IgD-negative memory B cell (primary cell): ENCODE measurements at regions not wholly inside any gene's neighbourhood (a gene's known extent, or its start where the extent isn't known, plus 50 kb on each side); places are given as distances from the start of the nearest gene placed in this dataset.
A peak's percentile ranks its signal among the peaks of the same experiment; 100 is the strongest.
"Not testable (repeated sequence)": the region's sequence is repeated elsewhere in the genome, so short reads cannot be mapped to it uniquely, and the experiment has no call there.

Experiments used
- H3K27ac Mint-ChIP-seq, 3 donors: one replicate each; pipeline ENCODE4 v1.8.0; 2020 to 2022; ENCODE audit warnings: mild to moderate bottlenecking in 3 of 3, mixed read lengths in 3 of 3, moderate library complexity in 1 of 3
- H3K27me3 Mint-ChIP-seq: one replicate; pipeline ENCODE4 v1.8.0; 2021; ENCODE audit warnings: mixed read lengths
- H3K36me3 Mint-ChIP-seq: one replicate; pipeline ENCODE4 v1.8.0; 2020; ENCODE audit warnings: mild to moderate bottlenecking, mixed read lengths
- H3K4me1 Mint-ChIP-seq, 3 donors: one replicate each; pipeline ENCODE4 v1.8.0; 2020 to 2022; ENCODE audit warnings: mixed read lengths in 3 of 3, mild to moderate bottlenecking in 1 of 3
- H3K4me3 Mint-ChIP-seq, 4 donors: one replicate each; pipeline ENCODE4 v1.8.0; 2020 to 2022; ENCODE audit warnings: mild to moderate bottlenecking in 4 of 4, mixed read lengths in 4 of 4, moderate library complexity in 3 of 4
- H3K9me3 Mint-ChIP-seq, 3 donors: one replicate each; pipeline ENCODE4 v1.8.0; 2020 to 2021; ENCODE audit warnings: mixed read lengths in 3 of 3, mild to moderate bottlenecking in 1 of 3

- no peaks in the 10 kb centered on the region for H3K36me3 Mint-ChIP-seq
- peaks cover 0 to 3% (median 0%) of the 10 kb centered on the region in 3 donors for H3K4me1 Mint-ChIP-seq
- H3K27me3 Mint-ChIP-seq: peaks cover 3% of the 10 kb centered on the region
- H3K4me3 Mint-ChIP-seq: no peak overlapping the region
- no peak overlapping the region for H3K27ac Mint-ChIP-seq
- peaks cover 0 to 3% (median 0%) of the 10 kb centered on the region in 3 donors for H3K9me3 Mint-ChIP-seq
These were observed 242.0 kb downstream of the YTHDC2 start for GRCh38 chr5:113755516-113755915.

- H3K27ac Mint-ChIP-seq: no peak overlapping the region
- H3K36me3 Mint-ChIP-seq: no peaks in the 10 kb centered on the region
- H3K27me3 Mint-ChIP-seq: peaks cover 3% of the 10 kb centered on the region
- peaks cover 0 to 3% (median 0%) of the 10 kb centered on the region in 3 donors for H3K4me1 Mint-ChIP-seq
- H3K9me3 Mint-ChIP-seq: peaks cover 0 to 3% (median 0%) of the 10 kb centered on the region in 3 donors
- H3K4me3 Mint-ChIP-seq: no peak overlapping the region
These were observed 244.0 kb downstream of the YTHDC2 start for GRCh38 chr5:113757508-113757907.

DNA sequence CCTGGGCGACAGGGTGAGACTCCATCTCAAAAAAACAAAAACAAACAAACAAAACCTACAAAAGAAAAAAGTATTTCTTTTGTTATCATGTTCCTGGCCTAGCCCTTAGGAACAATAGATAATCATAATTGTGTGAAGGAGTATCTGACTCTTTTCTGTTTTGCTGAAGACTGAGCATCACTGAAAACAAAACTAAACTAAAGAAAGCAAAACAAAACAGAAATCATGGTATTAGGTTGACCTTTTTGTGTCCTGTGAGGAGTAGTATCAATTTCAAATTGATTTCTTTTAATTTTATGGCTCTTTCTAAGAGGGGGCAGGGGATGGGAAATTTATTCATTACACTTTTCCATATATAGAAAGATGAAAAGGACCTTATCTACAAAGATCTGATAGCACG is 246.0 kb downstream of the YTHDC2 start:
- Mint-ChIP-seq H3K27ac (no peak overlapping the region), H3K4me1 (peaks cover 0 to 3% (median 0%) of the 10 kb centered on the region in 3 donors), H3K4me3 (no peak overlapping the region), H3K36me3 (no peaks in the 10 kb centered on the region), H3K27me3 (peaks cover 3% of the 10 kb centered on the region), H3K9me3 (peaks cover 0 to 3% (median 0%) of the 10 kb centered on the region in 3 donors)

DNA sequence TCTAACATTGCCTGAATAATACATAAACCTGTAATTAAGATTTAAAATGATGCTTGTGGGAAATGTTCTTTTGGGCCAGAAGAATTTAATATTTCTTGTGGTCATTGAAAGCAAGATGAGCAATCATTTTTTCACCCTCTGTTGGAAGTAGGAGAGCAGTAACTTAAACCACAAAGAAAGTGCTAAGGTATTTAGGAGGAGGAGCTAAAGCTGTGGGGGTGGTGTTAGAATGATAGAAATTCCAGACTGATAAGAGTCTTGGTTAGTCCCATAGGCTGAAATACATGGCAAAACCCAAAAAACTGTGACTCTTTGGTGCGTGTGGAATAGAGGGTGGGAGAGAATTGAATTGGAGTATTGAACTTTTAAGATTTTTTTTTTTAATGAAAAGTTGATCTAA is 247.0 kb downstream of the YTHDC2 start:
- peaks cover 3% of the 10 kb centered on the region for H3K27me3 Mint-ChIP-seq
- no peak overlapping the region for H3K27ac Mint-ChIP-seq
- H3K9me3 Mint-ChIP-seq: peaks cover 0 to 4% (median 0%) of the 10 kb centered on the region in 3 donors
- no peak overlapping the region for H3K4me3 Mint-ChIP-seq
- H3K36me3 Mint-ChIP-seq: no peaks in the 10 kb centered on the region
- peaks cover 0 to 3% (median 0%) of the 10 kb centered on the region in 3 donors for H3K4me1 Mint-ChIP-seq

GRCh38 chr5:113761594-113761993 is 248.1 kb downstream of the YTHDC2 start:
- H3K27ac Mint-ChIP-seq: no peak overlapping the region
- H3K4me1 Mint-ChIP-seq: peaks cover 0 to 3% (median 0%) of the 10 kb centered on the region in 3 donors
- H3K4me3 Mint-ChIP-seq: no peak overlapping the region
- H3K9me3 Mint-ChIP-seq: peaks cover 3 to 7% (median 4%) of the 10 kb centered on the region in 3 donors
- peaks cover 3% of the 10 kb centered on the region for H3K27me3 Mint-ChIP-seq
- no peaks in the 10 kb centered on the region for H3K36me3 Mint-ChIP-seq

DNA sequence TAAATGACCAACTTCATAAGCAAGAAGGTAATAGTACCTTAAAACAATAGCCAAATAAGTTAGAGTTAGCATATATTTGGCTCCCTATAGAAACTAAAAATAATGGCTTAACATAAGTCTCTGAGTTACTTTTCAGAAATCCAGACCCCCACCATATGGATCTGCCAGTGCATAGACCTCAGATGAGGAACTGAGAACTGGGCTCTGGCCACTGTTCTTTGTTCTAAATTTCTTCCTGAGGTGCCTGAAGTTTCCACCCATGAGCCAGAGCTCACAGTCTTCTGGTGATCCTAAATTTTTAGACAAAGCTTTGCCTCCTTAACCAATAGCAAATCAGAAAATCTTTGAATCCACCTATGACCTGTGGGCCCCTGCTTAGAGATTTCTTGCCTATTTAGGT is 250.9 kb downstream of the YTHDC2 start:
- Mint-ChIP-seq H3K4me3 (no peak overlapping the region), H3K27me3 (no peaks in the 10 kb centered on the region), H3K9me3 (peaks cover 5 to 20% (median 11%) of the 10 kb centered on the region in 3 donors), H3K4me1 (no peaks in the 10 kb centered on the region), H3K27ac (no peak overlapping the region), H3K36me3 (no peaks in the 10 kb centered on the region)

DNA sequence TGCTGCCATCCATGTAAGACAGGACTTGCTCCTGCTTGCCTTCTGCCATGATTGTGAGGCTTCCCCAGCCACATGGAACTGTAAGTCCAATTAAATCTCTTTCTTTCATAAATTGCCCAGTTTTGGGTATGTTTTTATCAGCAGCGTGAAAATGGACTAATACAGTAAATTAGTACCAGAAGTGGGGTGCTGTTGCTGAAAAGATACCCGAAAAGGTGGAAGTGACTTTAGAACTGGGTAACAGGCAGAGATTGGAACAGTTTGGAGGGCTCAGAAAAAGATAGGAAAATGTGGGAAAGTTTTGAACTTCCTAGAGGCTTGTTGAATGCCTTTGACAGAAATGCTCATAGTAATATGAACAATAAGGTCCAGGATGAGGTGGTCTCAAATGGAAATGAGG is 253.3 kb downstream of the YTHDC2 start:
- not testable (repeated sequence) for H3K36me3 Mint-ChIP-seq, H3K4me3 Mint-ChIP-seq, H3K27me3 Mint-ChIP-seq, H3K4me1 Mint-ChIP-seq
- Mint-ChIP-seq H3K9me3 (peaks cover 5 to 20% (median 11%) of the 10 kb centered on the region in 3 donors), H3K27ac (peak overlapping the region in 1 of 3 donors; percentile 45)

DNA sequence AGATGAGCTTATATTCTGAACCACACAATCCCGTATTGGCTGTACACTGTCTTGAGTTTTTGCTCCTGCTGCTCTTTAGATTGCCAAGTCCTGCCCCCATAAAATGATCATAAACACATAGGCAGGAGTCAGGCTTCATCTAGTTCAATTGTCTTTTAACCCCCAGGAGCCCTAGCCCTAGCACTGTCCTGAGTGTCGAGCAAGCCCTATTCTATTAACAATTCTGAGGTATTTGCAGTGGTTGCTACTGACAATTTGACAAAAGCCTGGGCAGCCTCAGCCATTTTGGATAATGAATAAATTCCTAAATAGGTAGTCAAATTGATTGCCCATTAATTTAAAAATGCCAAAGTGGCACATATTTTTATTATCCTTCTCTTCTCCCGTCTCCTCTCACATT is 257.2 kb downstream of the YTHDC2 start:
- no peaks in the 10 kb centered on the region for H3K36me3 Mint-ChIP-seq
- H3K27ac Mint-ChIP-seq: no peak overlapping the region
- no peak overlapping the region for H3K4me3 Mint-ChIP-seq
- H3K4me1 Mint-ChIP-seq: no peaks in the 10 kb centered on the region
- H3K9me3 Mint-ChIP-seq: peaks cover 2 to 20% (median 11%) of the 10 kb centered on the region in 3 donors
- no peaks in the 10 kb centered on the region for H3K27me3 Mint-ChIP-seq

DNA sequence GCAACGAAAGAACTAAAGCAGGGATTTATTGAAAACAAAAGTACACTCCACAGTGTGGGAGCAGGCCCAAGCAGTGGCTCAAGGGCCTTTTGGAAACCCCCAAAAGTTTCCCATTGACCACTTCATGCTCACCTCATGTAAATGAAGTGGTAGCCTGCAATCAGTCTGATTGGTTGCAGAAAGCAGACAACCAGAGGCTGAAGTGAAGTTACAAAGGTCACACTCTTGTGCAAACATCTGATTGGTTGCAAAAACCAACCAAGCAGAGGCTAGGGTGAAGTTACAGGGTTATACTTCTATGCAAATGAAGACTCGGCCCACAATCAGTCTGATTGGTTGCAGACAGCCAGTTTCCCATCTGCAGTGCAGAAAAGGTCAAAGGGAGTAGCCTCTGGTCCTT is 258.0 kb downstream of the YTHDC2 start:
- H3K9me3 Mint-ChIP-seq: peaks cover 4 to 14% (median 8%) of the 10 kb centered on the region in 3 donors
- no peaks in the 10 kb centered on the region for H3K36me3 Mint-ChIP-seq
- H3K4me1 Mint-ChIP-seq: no peaks in the 10 kb centered on the region
- no peak overlapping the region for H3K4me3 Mint-ChIP-seq
- no peaks in the 10 kb centered on the region for H3K27me3 Mint-ChIP-seq
- no peak overlapping the region for H3K27ac Mint-ChIP-seq

GRCh38 chr5:113776168-113776567 is 262.7 kb downstream of the YTHDC2 start:
- peaks cover 0 to 2% (median 0%) of the 10 kb centered on the region in 3 donors for H3K9me3 Mint-ChIP-seq
- no peaks in the 10 kb centered on the region for H3K36me3 Mint-ChIP-seq
- no peak overlapping the region for H3K27ac Mint-ChIP-seq
- H3K4me1 Mint-ChIP-seq: no peaks in the 10 kb centered on the region
- no peaks in the 10 kb centered on the region for H3K27me3 Mint-ChIP-seq
- no peak overlapping the region for H3K4me3 Mint-ChIP-seq

DNA sequence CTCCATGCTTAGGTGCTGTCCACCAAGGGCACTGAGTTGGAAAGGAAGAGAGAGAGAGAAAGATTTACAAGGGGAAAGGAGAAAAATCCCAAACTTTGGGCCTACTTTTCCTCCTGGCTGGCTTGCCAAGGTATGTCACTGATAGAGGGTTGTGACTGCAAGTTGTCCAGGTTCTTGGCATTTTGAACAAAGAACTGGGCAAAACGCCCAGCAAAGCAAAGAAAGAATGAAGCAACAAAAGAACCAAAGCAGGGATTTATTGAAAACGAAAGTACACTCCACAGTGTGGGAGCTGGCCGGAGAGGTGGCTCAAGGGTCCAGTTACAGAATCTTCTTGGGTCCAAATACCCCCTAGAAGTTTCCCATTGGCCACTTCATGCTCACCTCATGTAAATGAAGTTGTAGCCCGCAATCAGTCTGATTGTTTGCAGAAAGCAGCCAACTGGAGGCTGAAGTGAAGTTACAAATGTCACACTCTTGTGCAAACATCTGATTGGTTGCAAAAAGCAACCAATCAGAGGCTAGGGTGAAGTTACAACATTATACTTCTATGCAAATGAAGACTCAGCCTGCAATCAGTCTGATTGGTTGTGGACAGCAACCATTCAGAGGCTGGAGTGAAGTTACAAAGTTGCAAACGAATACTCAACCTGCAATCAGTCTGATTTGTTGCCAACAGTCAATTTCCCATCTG is 263.5 kb downstream of the YTHDC2 start:
- no peaks in the 10 kb centered on the region for H3K27me3 Mint-ChIP-seq
- H3K4me3 Mint-ChIP-seq: no peak overlapping the region
- H3K36me3 Mint-ChIP-seq: no peaks in the 10 kb centered on the region
- peaks cover 0 to 2% (median 0%) of the 10 kb centered on the region in 3 donors for H3K9me3 Mint-ChIP-seq
- H3K4me1 Mint-ChIP-seq: no peaks in the 10 kb centered on the region
- H3K27ac Mint-ChIP-seq: no peak overlapping the region

- Mint-ChIP-seq H3K27ac (no peak overlapping the region), H3K9me3 (peaks cover 0 to 2% (median 0%) of the 10 kb centered on the region in 3 donors), H3K4me1 (no peaks in the 10 kb centered on the region), H3K36me3 (no peaks in the 10 kb centered on the region), H3K27me3 (no peaks in the 10 kb centered on the region), H3K4me3 (no peak overlapping the region)
These were observed 264.7 kb downstream of the YTHDC2 start for GRCh38 chr5:113778147-113778546.

DNA sequence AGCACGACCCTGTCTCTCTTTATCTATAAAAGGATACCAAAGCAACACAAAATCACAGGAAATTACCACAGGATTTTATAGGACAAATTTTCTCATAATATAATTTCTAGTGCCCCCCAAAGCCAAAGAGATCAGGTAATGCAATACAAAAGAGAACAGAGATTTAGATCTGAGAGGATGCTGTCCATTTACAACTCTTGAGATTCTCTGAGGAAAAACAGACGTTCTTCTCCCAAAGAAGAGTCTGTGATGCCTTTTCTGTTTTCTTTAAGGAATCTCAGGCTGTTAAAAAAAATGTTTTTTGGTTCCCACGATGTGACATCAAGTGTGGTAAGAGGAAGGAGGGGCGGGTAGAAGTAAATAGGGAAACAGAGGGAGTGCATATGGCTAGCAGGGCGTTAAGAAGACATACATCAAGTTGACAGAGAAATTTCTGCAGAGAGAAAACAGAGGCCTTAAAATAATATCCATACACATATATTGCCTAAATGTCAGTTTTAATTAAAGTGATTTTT is 274.7 kb downstream of the YTHDC2 start:
- peaks cover 0 to 5% (median 1%) of the 10 kb centered on the region in 3 donors for H3K9me3 Mint-ChIP-seq
- no peak overlapping the region for H3K27ac Mint-ChIP-seq
- no peak overlapping the region for H3K4me3 Mint-ChIP-seq
- H3K4me1 Mint-ChIP-seq: no peaks in the 10 kb centered on the region
- H3K36me3 Mint-ChIP-seq: no peaks in the 10 kb centered on the region
- peaks cover 1% of the 10 kb centered on the region for H3K27me3 Mint-ChIP-seq

- Mint-ChIP-seq H3K9me3 (peaks cover 0 to 5% (median 1%) of the 10 kb centered on the region in 3 donors), H3K4me3 (no peak overlapping the region), H3K4me1 (no peaks in the 10 kb centered on the region), H3K27me3 (peaks cover 1% of the 10 kb centered on the region), H3K36me3 (no peaks in the 10 kb centered on the region), H3K27ac (no peak overlapping the region)
These were observed 276.3 kb downstream of the YTHDC2 start for GRCh38 chr5:113789769-113790168.

- peaks cover 1% of the 10 kb centered on the region for H3K27me3 Mint-ChIP-seq
These were observed 279.3 kb downstream of the YTHDC2 start for GRCh38 chr5:113792806-113793205.

DNA sequence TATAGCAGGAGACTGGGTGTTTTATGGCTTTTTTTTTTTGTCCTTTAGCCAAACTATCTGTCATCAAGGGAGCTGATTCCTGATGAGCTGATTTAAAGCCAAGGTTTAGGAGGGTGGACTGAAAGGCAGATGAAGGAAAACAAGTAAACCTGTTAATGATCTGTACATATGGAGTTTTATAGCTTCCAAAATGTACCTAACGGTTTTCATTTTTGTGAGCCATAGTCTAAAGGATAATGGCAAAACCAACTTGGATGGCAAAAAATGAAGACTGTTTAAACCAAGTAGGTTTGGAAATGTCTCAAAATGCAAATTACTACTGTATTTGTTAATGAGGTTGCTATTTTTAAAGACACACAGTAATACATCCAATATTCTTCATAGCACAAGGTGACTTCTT is 281.5 kb downstream of the YTHDC2 start:
- Mint-ChIP-seq H3K27me3 (no peaks in the 10 kb centered on the region), H3K4me3 (no peak overlapping the region), H3K4me1 (no peaks in the 10 kb centered on the region), H3K27ac (no peak overlapping the region), H3K36me3 (no peaks in the 10 kb centered on the region), H3K9me3 (peaks cover 0 to 5% (median 0%) of the 10 kb centered on the region in 3 donors)

More at GRCh38 chr5:113792806-113793205, 279.3 kb downstream of the YTHDC2 start:
- no peak overlapping the region for H3K4me3 Mint-ChIP-seq
- H3K36me3 Mint-ChIP-seq: no peaks in the 10 kb centered on the region
- no peak overlapping the region for H3K27ac Mint-ChIP-seq
- H3K4me1 Mint-ChIP-seq: no peaks in the 10 kb centered on the region
- H3K9me3 Mint-ChIP-seq: peaks cover 0 to 5% (median 0%) of the 10 kb centered on the region in 3 donors
